ENCODE measurements at regions not wholly inside any gene's neighbourhood (a gene's known extent, or its start where the extent isn't known, plus 50 kb on each side); places are given as distances from the start of the nearest gene placed in this dataset.

DNA sequence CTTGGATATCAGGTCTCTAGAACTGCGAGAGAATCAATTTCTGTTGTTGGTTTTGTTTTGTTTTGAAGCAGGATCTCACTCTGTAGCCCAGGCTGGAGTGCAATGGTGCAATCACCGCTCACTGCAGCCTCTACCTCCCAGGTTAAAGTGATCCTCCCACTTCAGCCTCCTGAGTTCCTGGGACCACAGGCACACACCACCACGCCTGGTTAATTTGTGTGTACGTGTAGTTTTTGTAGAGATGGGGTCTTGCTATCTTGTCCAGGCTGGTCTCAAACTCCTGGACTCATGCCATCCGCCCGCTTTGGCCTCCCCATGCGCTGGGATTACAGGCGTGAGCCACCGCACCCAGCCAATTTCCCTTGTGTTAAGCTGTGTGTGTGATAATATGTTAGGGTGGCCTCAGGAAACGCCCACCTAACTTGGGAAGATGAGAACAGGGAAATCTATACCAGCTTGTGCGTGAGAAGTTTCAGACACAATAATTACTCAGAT is 109.6 kb downstream of the SIK1 start:
- H3K27me3 ChIP-seq (ENCODE audit: insufficient read depth, low read length), result no peaks in the 10 kb centered on the region
- no peaks in the 10 kb centered on the region for H3K36me3 ChIP-seq (ENCODE audit: control insufficient read depth in 1 of 2, insufficient read depth in 2 of 2, low read length in 2 of 2)
- CTCF ChIA-PET, result no interaction called here
- no peaks in the 10 kb centered on the region for H3K79me2 ChIP-seq (ENCODE audit: insufficient read depth, low read length)
- H4K20me1 ChIP-seq (ENCODE audit: insufficient read depth), result no peaks in the 10 kb centered on the region
- no peak overlapping the region for H3K4me2 ChIP-seq (ENCODE audit: low read length)
- no peak overlapping the region for H3K9ac ChIP-seq (ENCODE audit: low read length)
- H3K4me1 ChIP-seq (ENCODE audit: control insufficient read depth in 1 of 2, insufficient read depth in 2 of 2, low read length in 2 of 2), result no peaks in the 10 kb centered on the region
- DNase-seq (ENCODE audit: low read depth, low spot score) (no peak), ATAC-seq (no peak)
- intact Hi-C loops (cut with micrococcal nuclease), result no loop called here
- TF ChIP-seq RAD21 (IDR thresholded peaks at IDR 0.05; ENCODE audit: low read depth) (no peak), ZNF274 (IDR thresholded peaks at IDR 0.05; ENCODE audit: low read depth, low read length) (no peak), JUND (IDR thresholded peaks at IDR 0.05) (no peak), ELF1 (IDR thresholded peaks at IDR 0.05; ENCODE audit: borderline replicate concordance, low read depth) (no peak), EGR1 (IDR thresholded peaks at IDR 0.05; ENCODE audit: low read depth) (no peak), CEBPB (IDR thresholded peaks at IDR 0.05; ENCODE audit: low read depth) (no peak), MAX (IDR thresholded peaks at IDR 0.05) (no peak), TCF7L2 (IDR thresholded peaks at IDR 0.05; ENCODE audit: borderline replicate concordance, extremely low read depth, insufficient read depth, insufficient read length) (no peak), CBX3 (IDR thresholded peaks at IDR 0.05; ENCODE audit: low read depth) (no peak), CTCF (IDR thresholded peaks at IDR 0.05 in 2 of 3, conservative IDR thresholded peaks at IDR 0.05 in 1 of 3; ENCODE audit: borderline replicate concordance in 1 of 3, insufficient read depth in 1 of 3, low read depth in 2 of 3, low read length in 2 of 3) (no peak), YY1 (IDR thresholded peaks at IDR 0.05; ENCODE audit: extremely low read depth, insufficient replicate concordance, low read depth, low read length) (no peak)
- TF ChIP-seq, protein P1, sequence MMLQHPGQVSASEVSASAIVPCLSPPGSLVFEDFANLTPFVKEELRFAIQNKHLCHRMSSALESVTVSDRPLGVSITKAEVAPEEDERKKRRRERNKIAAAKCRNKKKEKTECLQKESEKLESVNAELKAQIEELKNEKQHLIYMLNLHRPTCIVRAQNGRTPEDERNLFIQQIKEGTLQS (IDR thresholded peaks at IDR 0.05), result no peak
- RAD21 ChIA-PET (ENCODE audit: low non-redundant PET in 1 of 2, low total read pairs in 2 of 2, uncharacterized antibody in 2 of 2, unreplicated experiment in 2 of 2), result no interaction called here
- no peak overlapping the region for H2AFZ ChIP-seq (ENCODE audit: low read depth, low read length, poor library complexity, severe bottlenecking)
- H3K9me3 ChIP-seq (ENCODE audit: control insufficient read depth in 1 of 2, insufficient read depth in 1 of 2, low read depth in 1 of 2, low read length in 2 of 2), result peaks cover 0 to 6% of the 10 kb centered on the region in 2 experiments; a peak in 1 of 4 replicates
- no peaks in the 10 kb centered on the region for H3K9me2 ChIP-seq (ENCODE audit: insufficient read depth)
- BruUV-seq (replicated peaks), result no TSS peak
- no peak overlapping the region for H3K4me3 ChIP-seq (replicated peaks in 1 of 2; ENCODE audit: low read depth in 1 of 2, low read length in 2 of 2)
- POLR2A ChIA-PET, result no interaction called here
- no peak overlapping the region for H3K27ac ChIP-seq (ENCODE audit: low read depth, low read length)

Data from HCT116 (cell line).